ENCODE measurements at regions not wholly inside any gene's neighbourhood (a gene's known extent, or its start where the extent isn't known, plus 50 kb on each side); places are given as distances from the start of the nearest gene placed in this dataset.

DNA sequence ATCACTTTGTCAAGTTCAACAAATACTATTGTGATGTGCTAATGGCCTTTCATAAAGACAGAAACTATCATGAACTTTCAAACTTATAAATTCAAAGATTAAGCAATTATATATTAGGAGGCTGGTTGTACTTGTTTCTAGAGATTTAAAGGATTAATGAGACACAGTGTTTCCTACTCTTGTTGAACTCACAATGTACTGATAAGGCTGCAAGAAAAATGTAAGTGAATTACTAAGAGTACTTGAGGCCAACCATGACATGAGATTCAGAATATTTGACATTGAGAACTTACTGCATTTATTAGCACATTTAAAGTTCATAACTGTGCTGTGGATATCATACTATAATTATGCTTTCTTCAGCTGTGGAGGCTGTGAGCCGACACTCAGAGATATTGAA is 1210.5 kb upstream of the SORCS1 start:
- no peak for TF ChIP-seq POLR2A (IDR thresholded peaks at IDR 0.05)
- no peak for TF ChIP-seq POLR2AphosphoS5 (IDR thresholded peaks at IDR 0.05)
- TF ChIP-seq, protein P1, sequence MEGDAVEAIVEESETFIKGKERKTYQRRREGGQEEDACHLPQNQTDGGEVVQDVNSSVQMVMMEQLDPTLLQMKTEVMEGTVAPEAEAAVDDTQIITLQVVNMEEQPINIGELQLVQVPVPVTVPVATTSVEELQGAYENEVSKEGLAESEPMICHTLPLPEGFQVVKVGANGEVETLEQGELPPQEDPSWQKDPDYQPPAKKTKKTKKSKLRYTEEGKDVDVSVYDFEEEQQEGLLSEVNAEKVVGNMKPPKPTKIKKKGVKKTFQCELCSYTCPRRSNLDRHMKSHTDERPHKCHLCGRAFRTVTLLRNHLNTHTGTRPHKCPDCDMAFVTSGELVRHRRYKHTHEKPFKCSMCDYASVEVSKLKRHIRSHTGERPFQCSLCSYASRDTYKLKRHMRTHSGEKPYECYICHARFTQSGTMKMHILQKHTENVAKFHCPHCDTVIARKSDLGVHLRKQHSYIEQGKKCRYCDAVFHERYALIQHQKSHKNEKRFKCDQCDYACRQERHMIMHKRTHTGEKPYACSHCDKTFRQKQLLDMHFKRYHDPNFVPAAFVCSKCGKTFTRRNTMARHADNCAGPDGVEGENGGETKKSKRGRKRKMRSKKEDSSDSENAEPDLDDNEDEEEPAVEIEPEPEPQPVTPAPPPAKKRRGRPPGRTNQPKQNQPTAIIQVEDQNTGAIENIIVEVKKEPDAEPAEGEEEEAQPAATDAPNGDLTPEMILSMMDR (IDR thresholded peaks at IDR 0.05 in 8 of 11, conservative IDR thresholded peaks at IDR 0.05 in 3 of 11): no peak
- Histone ChIP-seq H3K9me3 (peaks cover 0 to 16% (median 5%) of the 10 kb centered on the region in 8 donors), H3K4me3 (no peak overlapping the region), H3K36me3 (no peaks in the 10 kb centered on the region), H3K27ac (no peak overlapping the region), H3K4me1 (no peaks in the 10 kb centered on the region), H3K27me3 (replicated peaks in 1 of 7) (no peaks in the 10 kb centered on the region)
- no peak for DNase-seq
- WGBS, 5 donors: 88 to 96% (median 94%) methylated on average over 1 of the region's 1 CpG
- intact Hi-C loops (cut with DNase I; ENCODE audit: low total_unique reads): no loop called here

DNA sequence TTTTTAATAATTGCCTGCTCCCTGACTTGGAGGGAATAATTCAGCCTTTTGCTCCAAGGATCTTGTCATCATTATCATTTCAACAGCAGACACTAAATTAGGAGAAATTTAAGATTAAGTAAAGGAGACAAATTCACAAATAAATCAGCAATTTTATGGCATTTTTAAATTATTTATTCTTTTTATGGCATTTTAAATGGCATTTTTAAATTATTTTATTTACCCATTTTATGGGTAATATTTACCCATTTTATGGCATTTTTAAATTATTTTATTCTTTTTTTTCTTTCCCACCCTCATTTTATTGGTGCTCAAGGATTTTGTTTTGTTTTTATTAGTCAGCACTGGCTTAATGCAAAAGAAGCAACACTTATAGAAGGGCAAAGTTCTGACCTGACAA is 1201.0 kb upstream of the SORCS1 start:
- Histone ChIP-seq H3K27me3 (replicated peaks in 1 of 7) (no peaks in the 10 kb centered on the region), H3K9me3 (no peaks in the 10 kb centered on the region), H3K4me3 (no peak overlapping the region), H3K4me1 (no peaks in the 10 kb centered on the region), H3K36me3 (no peaks in the 10 kb centered on the region), H3K27ac (no peak overlapping the region)
- intact Hi-C loops (cut with DNase I; ENCODE audit: low total_unique reads): no loop called here
- DNase-seq: no peak
- TF ChIP-seq POLR2AphosphoS5 (IDR thresholded peaks at IDR 0.05) (no peak), POLR2A (IDR thresholded peaks at IDR 0.05) (no peak)
- TF ChIP-seq, protein P1 (IDR thresholded peaks at IDR 0.05 in 8 of 11, conservative IDR thresholded peaks at IDR 0.05 in 3 of 11): no peak

DNA sequence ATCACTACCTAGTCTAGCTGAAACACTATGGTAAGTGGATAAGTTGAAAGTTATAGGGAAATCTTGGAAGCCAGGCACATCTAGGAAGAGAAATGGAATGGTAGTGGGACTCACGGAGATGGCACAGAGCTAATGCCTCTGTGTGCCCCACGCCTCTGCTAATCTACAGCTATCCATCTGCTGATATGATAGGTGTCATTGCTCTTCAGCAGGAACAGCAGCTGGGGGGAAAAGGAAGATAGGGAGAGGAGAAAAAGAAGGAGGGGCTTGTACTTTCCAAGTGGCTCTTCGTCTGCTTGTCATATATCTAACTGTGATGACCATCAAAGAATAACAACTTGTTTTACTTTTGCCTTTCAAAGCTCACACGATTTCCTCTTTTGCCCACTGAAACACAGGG is 1199.1 kb upstream of the SORCS1 start:
- Histone ChIP-seq H3K4me3 (no peak overlapping the region), H3K27me3 (replicated peaks in 1 of 7) (no peaks in the 10 kb centered on the region), H3K36me3 (no peaks in the 10 kb centered on the region), H3K27ac (no peak overlapping the region), H3K9me3 (no peaks in the 10 kb centered on the region), H3K4me1 (no peaks in the 10 kb centered on the region)
- 62 to 74% (median 66%) methylated on average over 4 of the region's 4 CpGs for WGBS, 5 donors
- TF ChIP-seq, protein P1 (IDR thresholded peaks at IDR 0.05 in 8 of 11, conservative IDR thresholded peaks at IDR 0.05 in 3 of 11): no peak
- TF ChIP-seq POLR2A (IDR thresholded peaks at IDR 0.05): no peak
- no peak for TF ChIP-seq POLR2AphosphoS5 (IDR thresholded peaks at IDR 0.05)
- intact Hi-C loops (cut with DNase I; ENCODE audit: low total_unique reads): no loop called here
- DNase-seq: no peak

DNA sequence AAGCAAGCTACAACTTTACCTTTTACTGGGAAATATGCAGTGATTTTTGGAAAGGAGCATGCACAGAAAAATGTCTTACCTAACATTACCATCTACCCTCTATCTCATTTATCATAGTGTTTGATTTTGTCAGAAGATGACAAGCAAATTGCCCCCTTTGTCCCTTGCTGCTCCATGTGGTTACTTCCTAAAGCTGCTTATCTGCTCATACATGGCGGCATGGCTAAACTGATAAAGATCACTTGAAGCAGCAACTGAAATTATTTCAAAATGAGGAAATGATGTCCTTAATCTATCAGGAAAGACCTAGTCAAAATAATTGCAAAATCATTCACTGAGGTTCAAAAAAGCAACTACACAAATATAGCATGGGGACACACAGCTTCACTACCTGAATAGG is 1198.5 kb upstream of the SORCS1 start:
- H3K27me3 ChIP-seq (replicated peaks in 1 of 7): no peaks in the 10 kb centered on the region
- intact Hi-C loops (cut with DNase I; ENCODE audit: low total_unique reads): no loop called here
- H3K27ac ChIP-seq: no peak overlapping the region
- WGBS, 5 donors: 69 to 89% (median 84%) methylated on average over 1 of the region's 1 CpG
- no peaks in the 10 kb centered on the region for H3K36me3 ChIP-seq
- no peak overlapping the region for H3K4me3 ChIP-seq
- no peak for TF ChIP-seq POLR2AphosphoS5 (IDR thresholded peaks at IDR 0.05)
- TF ChIP-seq, protein P1 (IDR thresholded peaks at IDR 0.05 in 8 of 11, conservative IDR thresholded peaks at IDR 0.05 in 3 of 11): no peak
- TF ChIP-seq POLR2A (IDR thresholded peaks at IDR 0.05): no peak
- H3K9me3 ChIP-seq: no peaks in the 10 kb centered on the region
- H3K4me1 ChIP-seq: no peaks in the 10 kb centered on the region
- no peak for DNase-seq

All from spleen (tissue), 11 donors.